HL-60 (cell line): ENCODE measurements at regions not wholly inside any gene's neighbourhood (a gene's known extent, or its start where the extent isn't known, plus 50 kb on each side); places are given as distances from the start of the nearest gene placed in this dataset.

Source experiments
- CTCF ChIP-seq: IDR thresholded peaks from one replicate; pipeline ENCODE4 v1.5.1; 2011; ENCODE audit warnings: low read length, control low read depth, inconsistent platforms; ENCODE audit not compliant: insufficient read depth
- GABPA ChIP-seq: IDR thresholded peaks from 2 replicates; pipeline ENCODE4 v1.6.1; 2012; ENCODE audit warnings: low read depth

- no peak for TF ChIP-seq CTCF
- no peak for TF ChIP-seq GABPA
These were observed 416.1 kb upstream of the IZUMO3 start for GRCh38 chr9:24961762-24962161.
